ENCODE measurements at regions not wholly inside any gene's neighbourhood (a gene's known extent, or its start where the extent isn't known, plus 50 kb on each side); places are given as distances from the start of the nearest gene placed in this dataset.

GRCh38 chr6:90374201-90374600 lies 77.6 kb upstream of the BACH2 start:
- H3K4me3 ChIP-seq (ENCODE audit: low read length): no peak overlapping the region
- TF ChIP-seq, protein P1, sequence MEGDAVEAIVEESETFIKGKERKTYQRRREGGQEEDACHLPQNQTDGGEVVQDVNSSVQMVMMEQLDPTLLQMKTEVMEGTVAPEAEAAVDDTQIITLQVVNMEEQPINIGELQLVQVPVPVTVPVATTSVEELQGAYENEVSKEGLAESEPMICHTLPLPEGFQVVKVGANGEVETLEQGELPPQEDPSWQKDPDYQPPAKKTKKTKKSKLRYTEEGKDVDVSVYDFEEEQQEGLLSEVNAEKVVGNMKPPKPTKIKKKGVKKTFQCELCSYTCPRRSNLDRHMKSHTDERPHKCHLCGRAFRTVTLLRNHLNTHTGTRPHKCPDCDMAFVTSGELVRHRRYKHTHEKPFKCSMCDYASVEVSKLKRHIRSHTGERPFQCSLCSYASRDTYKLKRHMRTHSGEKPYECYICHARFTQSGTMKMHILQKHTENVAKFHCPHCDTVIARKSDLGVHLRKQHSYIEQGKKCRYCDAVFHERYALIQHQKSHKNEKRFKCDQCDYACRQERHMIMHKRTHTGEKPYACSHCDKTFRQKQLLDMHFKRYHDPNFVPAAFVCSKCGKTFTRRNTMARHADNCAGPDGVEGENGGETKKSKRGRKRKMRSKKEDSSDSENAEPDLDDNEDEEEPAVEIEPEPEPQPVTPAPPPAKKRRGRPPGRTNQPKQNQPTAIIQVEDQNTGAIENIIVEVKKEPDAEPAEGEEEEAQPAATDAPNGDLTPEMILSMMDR (conservative IDR thresholded peaks at IDR 0.05; ENCODE audit: low read depth, low read length): no peak
- DNase-seq (ENCODE audit: low read depth): no peak

DNA sequence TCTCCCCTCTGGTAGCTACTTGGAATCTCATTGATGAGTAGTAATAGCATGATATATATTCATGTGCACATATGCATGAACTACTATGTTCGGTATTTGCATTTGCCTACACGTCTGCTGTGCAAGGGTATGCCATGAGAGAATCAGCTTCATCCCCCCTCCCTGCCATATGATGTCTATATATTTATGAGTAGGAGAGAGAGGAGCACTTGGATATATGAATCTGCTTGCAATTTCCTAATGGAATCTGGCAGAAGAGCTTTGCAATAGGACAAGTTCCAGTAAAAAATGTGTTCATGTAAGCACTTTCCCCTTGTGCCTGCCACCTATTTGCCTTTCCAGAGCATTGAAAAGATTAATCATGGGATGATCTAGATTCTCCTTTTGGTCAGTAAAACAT lies 76.2 kb upstream of the BACH2 start:
- no peak overlapping the region for H3K4me3 ChIP-seq (ENCODE audit: low read length)
- TF ChIP-seq, protein P1 (conservative IDR thresholded peaks at IDR 0.05; ENCODE audit: low read depth, low read length): no peak
- no peak for DNase-seq (ENCODE audit: low read depth)

DNA sequence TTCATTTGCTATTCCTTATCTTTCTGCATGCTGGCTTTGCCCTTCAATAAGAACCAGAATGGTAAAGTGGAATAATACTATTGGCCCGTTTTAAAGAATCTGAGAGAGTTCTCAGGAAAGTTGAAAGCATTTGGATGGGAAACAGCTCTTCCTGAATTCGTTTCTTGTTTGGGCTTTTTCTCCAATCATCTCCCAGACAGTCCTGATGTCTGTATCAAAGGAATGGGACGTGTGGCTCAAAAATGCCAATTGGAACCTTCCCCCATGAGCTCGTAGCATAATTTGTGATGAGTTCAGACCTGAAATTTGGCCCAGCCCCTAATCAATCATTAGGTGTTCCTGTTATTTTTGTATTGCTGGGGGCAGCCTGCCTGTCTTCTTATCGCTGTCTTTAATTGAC lies 75.8 kb upstream of the BACH2 start:
- no peak for DNase-seq (ENCODE audit: low read depth)
- H3K4me3 ChIP-seq (ENCODE audit: low read length): no peak overlapping the region
- TF ChIP-seq, protein P1 (conservative IDR thresholded peaks at IDR 0.05; ENCODE audit: low read depth, low read length): no peak

- no peak overlapping the region for H3K4me3 ChIP-seq (ENCODE audit: low read length)
- TF ChIP-seq, protein P1 (conservative IDR thresholded peaks at IDR 0.05; ENCODE audit: low read depth, low read length): no peak
- peak; percentile 57 for DNase-seq (ENCODE audit: low read depth)
Observed at GRCh38 chr6:90370493-90370959, 73.9 kb upstream of the BACH2 start.

DNA sequence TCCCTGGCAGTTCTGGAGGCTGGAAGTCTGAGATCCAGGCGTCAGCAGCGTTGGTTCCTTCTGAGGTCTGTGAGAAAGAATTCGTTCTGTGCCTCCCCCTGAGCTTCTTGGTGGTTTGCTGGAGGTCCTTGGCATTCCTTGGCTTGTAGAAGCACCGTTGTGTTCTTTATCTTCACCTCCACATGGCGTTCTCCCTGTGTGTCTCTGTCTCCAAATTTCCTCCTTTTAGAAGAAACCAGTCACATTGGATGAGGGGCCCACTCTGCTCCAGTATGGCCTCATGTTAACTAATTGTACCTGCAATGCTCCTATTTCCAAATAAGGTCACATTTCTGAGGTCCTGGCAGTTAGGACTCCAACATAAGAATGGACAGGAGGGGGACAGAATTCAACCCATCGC lies 73.0 kb upstream of the BACH2 start:
- H3K4me3 ChIP-seq (ENCODE audit: low read length): no peak overlapping the region
- no peak for DNase-seq (ENCODE audit: low read depth)
- TF ChIP-seq, protein P1 (conservative IDR thresholded peaks at IDR 0.05; ENCODE audit: low read depth, low read length): no peak

- DNase-seq (ENCODE audit: low read depth): peak; percentile 100
- H3K4me3 ChIP-seq (ENCODE audit: low read length): no peak overlapping the region
- TF ChIP-seq, protein P1 (conservative IDR thresholded peaks at IDR 0.05; ENCODE audit: low read depth, low read length): no peak
Observed at GRCh38 chr6:90369024-90369519, 72.4 kb upstream of the BACH2 start.

DNA sequence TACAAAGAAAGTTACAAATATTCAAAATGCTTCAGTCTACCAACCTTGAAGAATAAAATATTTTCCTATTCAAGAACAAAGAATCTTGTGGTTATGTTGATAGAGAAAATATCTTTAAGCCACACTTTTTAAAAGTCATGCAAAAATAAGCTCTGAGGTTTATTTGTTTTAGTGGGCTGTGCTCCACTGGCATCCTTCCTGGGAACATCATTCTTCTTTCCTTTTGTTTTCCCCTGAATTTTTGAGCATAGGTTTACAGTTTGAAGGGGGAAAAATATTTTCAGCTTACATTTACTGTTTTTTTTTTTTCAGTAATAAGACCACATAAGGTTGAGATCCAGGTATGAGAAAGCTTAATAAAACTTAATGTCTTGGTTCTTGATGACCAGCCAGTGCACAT lies 72.0 kb upstream of the BACH2 start:
- H3K4me3 ChIP-seq (ENCODE audit: low read length): no peak overlapping the region
- TF ChIP-seq, protein P1 (conservative IDR thresholded peaks at IDR 0.05; ENCODE audit: low read depth, low read length): no peak
- DNase-seq (ENCODE audit: low read depth): peak; percentile 19

All from retinal pigment epithelial cell (primary cell).